Dendritic cell treated with granulocyte-macrophage colony-stimulating factor and Interleukin-4, amounts not matched to agents 40 ng/mL and 50 ng/mL, for 4 days (primary cell): ENCODE measurements at regions not wholly inside any gene's neighbourhood (a gene's known extent, or its start where the extent isn't known, plus 50 kb on each side); places are given as distances from the start of the nearest gene placed in this dataset.

ENCODE experiments used
- H3K27ac Mint-ChIP-seq: one replicate; pipeline ENCODE4 v1.8.0; 2022; ENCODE audit warnings: mild to moderate bottlenecking, mixed read lengths
- H3K27me3 Mint-ChIP-seq: one replicate; pipeline ENCODE4 v1.8.0; 2022; ENCODE audit warnings: mild to moderate bottlenecking, mixed read lengths
- H3K36me3 Mint-ChIP-seq: one replicate; pipeline ENCODE4 v1.8.0; 2022; ENCODE audit warnings: low read depth, mixed read lengths
- H3K4me1 Mint-ChIP-seq: one replicate; pipeline ENCODE4 v1.8.0; 2022; ENCODE audit warnings: low read depth, mixed read lengths
- H3K4me3 Mint-ChIP-seq: one replicate; pipeline ENCODE4 v1.8.0; 2022; ENCODE audit warnings: mild to moderate bottlenecking, moderate library complexity, mixed read lengths
- H3K9me3 Mint-ChIP-seq: one replicate; pipeline ENCODE4 v1.8.0; 2022; ENCODE audit warnings: mixed read lengths
- intact Hi-C: fragments of 100-400 bp; cut with micrococcal nuclease; formaldehyde crosslinking; loops from one replicate; pipeline ENCODE4 v1.15.0; 2022

GRCh38 chr9:28272127-28272526 lies 698.8 kb upstream of the C9orf72 start:
- Mint-ChIP-seq H3K27me3 (no peaks in the 10 kb centered on the region), H3K27ac (no peak overlapping the region), H3K9me3 (peaks cover 36% of the 10 kb centered on the region), H3K4me3 (no peak overlapping the region), H3K4me1 (no peaks in the 10 kb centered on the region), H3K36me3 (no peaks in the 10 kb centered on the region)
- intact Hi-C loops, result no loop called here

- H3K27me3 Mint-ChIP-seq, result no peaks in the 10 kb centered on the region
- no peak overlapping the region for H3K4me3 Mint-ChIP-seq
- no peak overlapping the region for H3K27ac Mint-ChIP-seq
- peaks cover 13% of the 10 kb centered on the region for H3K9me3 Mint-ChIP-seq
- intact Hi-C loops, result no loop called here
- no peaks in the 10 kb centered on the region for H3K36me3 Mint-ChIP-seq
- no peaks in the 10 kb centered on the region for H3K4me1 Mint-ChIP-seq
These were observed 714.2 kb upstream of the C9orf72 start for GRCh38 chr9:28287455-28287854.

- peaks cover 13% of the 10 kb centered on the region for H3K9me3 Mint-ChIP-seq
- intact Hi-C loops, result no loop called here
- H3K4me3 Mint-ChIP-seq, result no peak overlapping the region
- H3K27ac Mint-ChIP-seq, result no peak overlapping the region
- no peaks in the 10 kb centered on the region for H3K36me3 Mint-ChIP-seq
- H3K4me1 Mint-ChIP-seq, result no peaks in the 10 kb centered on the region
- no peaks in the 10 kb centered on the region for H3K27me3 Mint-ChIP-seq
These were observed 716.5 kb upstream of the C9orf72 start for GRCh38 chr9:28289746-28290145.

GRCh38 chr9:28293369-28294090 lies 720.2 kb upstream of the C9orf72 start:
- Mint-ChIP-seq H3K4me1 (no peaks in the 10 kb centered on the region), H3K27ac (no peak overlapping the region), H3K27me3 (no peaks in the 10 kb centered on the region), H3K4me3 (no peak overlapping the region), H3K36me3 (no peaks in the 10 kb centered on the region), H3K9me3 (peaks cover 13% of the 10 kb centered on the region)
- intact Hi-C loops, result no loop called here

- H3K36me3 Mint-ChIP-seq, result no peaks in the 10 kb centered on the region
- H3K4me1 Mint-ChIP-seq, result no peaks in the 10 kb centered on the region
- H3K27ac Mint-ChIP-seq, result no peak overlapping the region
- H3K9me3 Mint-ChIP-seq, result peaks cover 6% of the 10 kb centered on the region
- intact Hi-C loops, result no loop called here
- no peak overlapping the region for H3K4me3 Mint-ChIP-seq
- no peaks in the 10 kb centered on the region for H3K27me3 Mint-ChIP-seq
These were observed 728.0 kb upstream of the C9orf72 start for GRCh38 chr9:28301281-28301680.

- no peaks in the 10 kb centered on the region for H3K27me3 Mint-ChIP-seq
- H3K9me3 Mint-ChIP-seq, result no peaks in the 10 kb centered on the region
- no peaks in the 10 kb centered on the region for H3K36me3 Mint-ChIP-seq
- no peaks in the 10 kb centered on the region for H3K4me1 Mint-ChIP-seq
- H3K4me3 Mint-ChIP-seq, result no peak overlapping the region
- H3K27ac Mint-ChIP-seq, result no peak overlapping the region
- intact Hi-C loops, result no loop called here
These were observed 744.5 kb upstream of the C9orf72 start for GRCh38 chr9:28317745-28318144.

- H3K4me3 Mint-ChIP-seq, result no peak overlapping the region
- H3K9me3 Mint-ChIP-seq, result no peaks in the 10 kb centered on the region
- H3K36me3 Mint-ChIP-seq, result no peaks in the 10 kb centered on the region
- no peaks in the 10 kb centered on the region for H3K4me1 Mint-ChIP-seq
- H3K27me3 Mint-ChIP-seq, result no peaks in the 10 kb centered on the region
- intact Hi-C loops, result no loop called here
- H3K27ac Mint-ChIP-seq, result no peak overlapping the region
These were observed 745.2 kb upstream of the C9orf72 start for GRCh38 chr9:28318515-28318914.

- no peaks in the 10 kb centered on the region for H3K36me3 Mint-ChIP-seq
- H3K9me3 Mint-ChIP-seq, result no peaks in the 10 kb centered on the region
- no peak overlapping the region for H3K4me3 Mint-ChIP-seq
- H3K27ac Mint-ChIP-seq, result no peak overlapping the region
- intact Hi-C loops, result no loop called here
- H3K27me3 Mint-ChIP-seq, result no peaks in the 10 kb centered on the region
- no peaks in the 10 kb centered on the region for H3K4me1 Mint-ChIP-seq
These were observed 746.7 kb upstream of the C9orf72 start for GRCh38 chr9:28319981-28320380.

GRCh38 chr9:28320616-28321015 lies 747.3 kb upstream of the C9orf72 start:
- H3K36me3 Mint-ChIP-seq, result no peaks in the 10 kb centered on the region
- intact Hi-C loops, result no loop called here
- H3K4me1 Mint-ChIP-seq, result no peaks in the 10 kb centered on the region
- no peak overlapping the region for H3K4me3 Mint-ChIP-seq
- no peak overlapping the region for H3K27ac Mint-ChIP-seq
- H3K9me3 Mint-ChIP-seq, result peaks cover 2% of the 10 kb centered on the region
- H3K27me3 Mint-ChIP-seq, result no peaks in the 10 kb centered on the region

GRCh38 chr9:28329323-28329722 lies 756.0 kb upstream of the C9orf72 start:
- Mint-ChIP-seq H3K36me3 (no peaks in the 10 kb centered on the region), H3K4me3 (no peak overlapping the region), H3K4me1 (no peaks in the 10 kb centered on the region), H3K27ac (no peak overlapping the region), H3K27me3 (no peaks in the 10 kb centered on the region), H3K9me3 (peaks cover 22% of the 10 kb centered on the region)
- intact Hi-C loops, result no loop called here

GRCh38 chr9:28332648-28333047 lies 759.4 kb upstream of the C9orf72 start:
- intact Hi-C loops, result no loop called here
- Mint-ChIP-seq H3K9me3 (peaks cover 11% of the 10 kb centered on the region), H3K4me3 (no peak overlapping the region), H3K27me3 (no peaks in the 10 kb centered on the region), H3K4me1 (no peaks in the 10 kb centered on the region), H3K36me3 (no peaks in the 10 kb centered on the region), H3K27ac (no peak overlapping the region)

GRCh38 chr9:28341913-28342312 lies 768.6 kb upstream of the C9orf72 start:
- H3K27me3 Mint-ChIP-seq, result no peaks in the 10 kb centered on the region
- no peak overlapping the region for H3K4me3 Mint-ChIP-seq
- H3K36me3 Mint-ChIP-seq, result no peaks in the 10 kb centered on the region
- H3K9me3 Mint-ChIP-seq, result peaks cover 15% of the 10 kb centered on the region
- intact Hi-C loops, result no loop called here
- H3K4me1 Mint-ChIP-seq, result no peaks in the 10 kb centered on the region
- H3K27ac Mint-ChIP-seq, result no peak overlapping the region

GRCh38 chr9:28342815-28343338 lies 769.6 kb upstream of the C9orf72 start:
- Mint-ChIP-seq H3K4me1 (no peaks in the 10 kb centered on the region), H3K27ac (no peak overlapping the region), H3K36me3 (no peaks in the 10 kb centered on the region), H3K9me3 (peaks cover 20% of the 10 kb centered on the region), H3K4me3 (no peak overlapping the region), H3K27me3 (no peaks in the 10 kb centered on the region)
- intact Hi-C loops, result no loop called here

GRCh38 chr9:28363151-28363562 lies 789.9 kb upstream of the C9orf72 start:
- no peak overlapping the region for H3K4me3 Mint-ChIP-seq
- no peaks in the 10 kb centered on the region for H3K4me1 Mint-ChIP-seq
- intact Hi-C loops, result no loop called here
- no peaks in the 10 kb centered on the region for H3K27me3 Mint-ChIP-seq
- H3K36me3 Mint-ChIP-seq, result no peaks in the 10 kb centered on the region
- no peaks in the 10 kb centered on the region for H3K9me3 Mint-ChIP-seq
- H3K27ac Mint-ChIP-seq, result no peak overlapping the region

GRCh38 chr9:28365020-28365640 lies 791.8 kb upstream of the C9orf72 start:
- no peaks in the 10 kb centered on the region for H3K36me3 Mint-ChIP-seq
- H3K27ac Mint-ChIP-seq, result no peak overlapping the region
- peaks cover 15% of the 10 kb centered on the region for H3K9me3 Mint-ChIP-seq
- no peaks in the 10 kb centered on the region for H3K27me3 Mint-ChIP-seq
- intact Hi-C loops, result no loop called here
- H3K4me3 Mint-ChIP-seq, result no peak overlapping the region
- no peaks in the 10 kb centered on the region for H3K4me1 Mint-ChIP-seq
